NCI-H1436 treated with DMSO at 0.1 percent for 48 hours (cell line): ENCODE measurements at regions not wholly inside any gene's neighbourhood (a gene's known extent, or its start where the extent isn't known, plus 50 kb on each side); places are given as distances from the start of the nearest gene placed in this dataset.

ENCODE experiments used
- DNase-seq: peaks from one replicate; lab custom pipeline; 2025; lab: John Stamatoyannopoulos, UW

GRCh38 chr6:44606504-44606903, 219.0 kb downstream of the CDC5L start:
- DNase-seq, result no peak

GRCh38 chr6:44606976-44607375, 219.5 kb downstream of the CDC5L start:
- no peak for DNase-seq

- DNase-seq, result no peak
Measured at GRCh38 chr6:44608175-44608574, 220.7 kb downstream of the CDC5L start.

- no peak for DNase-seq
Measured at GRCh38 chr6:44609051-44609612, 221.6 kb downstream of the CDC5L start.

GRCh38 chr6:44614396-44614795, 226.9 kb downstream of the CDC5L start:
- DNase-seq, result no peak

- DNase-seq, result no peak
Measured at GRCh38 chr6:44615621-44616020, 228.1 kb downstream of the CDC5L start.

GRCh38 chr6:44617416-44617815, 229.9 kb downstream of the CDC5L start:
- no peak for DNase-seq

GRCh38 chr6:44618371-44618770, 230.9 kb downstream of the CDC5L start:
- no peak for DNase-seq

GRCh38 chr6:44620922-44621321, 233.4 kb downstream of the CDC5L start:
- DNase-seq, result no peak

- no peak for DNase-seq
Measured at GRCh38 chr6:44621846-44622245, 234.3 kb downstream of the CDC5L start.

- DNase-seq, result no peak
Measured at GRCh38 chr6:44622555-44622954, 235.0 kb downstream of the CDC5L start.

- DNase-seq, result no peak
Measured at GRCh38 chr6:44622956-44623355, 235.4 kb downstream of the CDC5L start.

GRCh38 chr6:44624226-44624625, 236.7 kb downstream of the CDC5L start:
- DNase-seq, result no peak

- no peak for DNase-seq
Measured at GRCh38 chr6:44624936-44625573, 237.5 kb downstream of the CDC5L start.

- no peak for DNase-seq
Measured at GRCh38 chr6:44625996-44626395, 238.5 kb downstream of the CDC5L start.

- DNase-seq, result no peak
Measured at GRCh38 chr6:44626616-44627015, 239.1 kb downstream of the CDC5L start.

GRCh38 chr6:44627091-44627882, 239.8 kb downstream of the CDC5L start:
- no peak for DNase-seq

GRCh38 chr6:44627883-44628271, 240.4 kb downstream of the CDC5L start:
- DNase-seq, result no peak

- no peak for DNase-seq
Measured at GRCh38 chr6:44628347-44628746, 240.8 kb downstream of the CDC5L start.

GRCh38 chr6:44629636-44630035, 242.1 kb downstream of the CDC5L start:
- DNase-seq, result no peak

- peak; percentile 30 for DNase-seq
Measured at GRCh38 chr6:44630125-44631028, 242.9 kb downstream of the CDC5L start.

- no peak for DNase-seq
Measured at GRCh38 chr6:44631968-44632367, 244.5 kb downstream of the CDC5L start.
